ENCODE measurements at regions not wholly inside any gene's neighbourhood (a gene's known extent, or its start where the extent isn't known, plus 50 kb on each side); places are given as distances from the start of the nearest gene placed in this dataset.

- no peak for TF ChIP-seq TAF1 (IDR thresholded peaks at IDR 0.05; ENCODE audit: borderline replicate concordance, low read depth, low read length)
- TF ChIP-seq POLR2A (IDR thresholded peaks at IDR 0.05; ENCODE audit: low read depth, low read length), result no peak
- TF ChIP-seq POLR2AphosphoS5 (IDR thresholded peaks at IDR 0.05; ENCODE audit: low read depth, low read length), result no peak
- no peak for FAIRE-seq
- DNase-seq (ENCODE audit: insufficient read length), result no peak
These were observed 99.3 kb downstream of the SLC24A2 start for GRCh38 chr9:19689328-19690101.

GRCh38 chr9:19683715-19684114, 105.1 kb downstream of the SLC24A2 start:
- no peak for TF ChIP-seq TAF1 (IDR thresholded peaks at IDR 0.05; ENCODE audit: borderline replicate concordance, low read depth, low read length)
- TF ChIP-seq POLR2AphosphoS5 (IDR thresholded peaks at IDR 0.05; ENCODE audit: low read depth, low read length), result no peak
- TF ChIP-seq POLR2A (IDR thresholded peaks at IDR 0.05; ENCODE audit: low read depth, low read length), result no peak
- DNase-seq (ENCODE audit: insufficient read length), result no peak
- FAIRE-seq, result no peak

- FAIRE-seq, result no peak
- no peak for DNase-seq (ENCODE audit: insufficient read length)
- TF ChIP-seq TAF1 (IDR thresholded peaks at IDR 0.05; ENCODE audit: borderline replicate concordance, low read depth, low read length), result no peak
- TF ChIP-seq POLR2A (IDR thresholded peaks at IDR 0.05; ENCODE audit: low read depth, low read length), result no peak
- TF ChIP-seq POLR2AphosphoS5 (IDR thresholded peaks at IDR 0.05; ENCODE audit: low read depth, low read length), result no peak
These were observed 106.4 kb downstream of the SLC24A2 start for GRCh38 chr9:19682397-19682796.

GRCh38 chr9:19681846-19682245, 107.0 kb downstream of the SLC24A2 start:
- DNase-seq (ENCODE audit: insufficient read length) (no peak), FAIRE-seq (no peak)
- no peak for TF ChIP-seq TAF1 (IDR thresholded peaks at IDR 0.05; ENCODE audit: borderline replicate concordance, low read depth, low read length)
- no peak for TF ChIP-seq POLR2AphosphoS5 (IDR thresholded peaks at IDR 0.05; ENCODE audit: low read depth, low read length)
- no peak for TF ChIP-seq POLR2A (IDR thresholded peaks at IDR 0.05; ENCODE audit: low read depth, low read length)

GRCh38 chr9:19677924-19678323, 110.9 kb downstream of the SLC24A2 start:
- TF ChIP-seq TAF1 (IDR thresholded peaks at IDR 0.05; ENCODE audit: borderline replicate concordance, low read depth, low read length), result no peak
- TF ChIP-seq POLR2A (IDR thresholded peaks at IDR 0.05; ENCODE audit: low read depth, low read length), result no peak
- TF ChIP-seq POLR2AphosphoS5 (IDR thresholded peaks at IDR 0.05; ENCODE audit: low read depth, low read length), result no peak
- DNase-seq (ENCODE audit: insufficient read length), result no peak
- no peak for FAIRE-seq

GRCh38 chr9:19675492-19675891, 113.3 kb downstream of the SLC24A2 start:
- DNase-seq (ENCODE audit: insufficient read length) (no peak), FAIRE-seq (no peak)
- TF ChIP-seq POLR2AphosphoS5 (IDR thresholded peaks at IDR 0.05; ENCODE audit: low read depth, low read length) (no peak), POLR2A (IDR thresholded peaks at IDR 0.05; ENCODE audit: low read depth, low read length) (no peak), TAF1 (IDR thresholded peaks at IDR 0.05; ENCODE audit: borderline replicate concordance, low read depth, low read length) (no peak)

GRCh38 chr9:19666575-19666974, 122.3 kb downstream of the SLC24A2 start:
- FAIRE-seq, result no peak
- no peak for TF ChIP-seq POLR2AphosphoS5 (IDR thresholded peaks at IDR 0.05; ENCODE audit: low read depth, low read length)
- no peak for TF ChIP-seq TAF1 (IDR thresholded peaks at IDR 0.05; ENCODE audit: borderline replicate concordance, low read depth, low read length)
- TF ChIP-seq POLR2A (IDR thresholded peaks at IDR 0.05; ENCODE audit: low read depth, low read length), result no peak

GRCh38 chr9:19665146-19665863, 123.5 kb downstream of the SLC24A2 start:
- TF ChIP-seq TAF1 (IDR thresholded peaks at IDR 0.05; ENCODE audit: borderline replicate concordance, low read depth, low read length) (no peak), POLR2A (IDR thresholded peaks at IDR 0.05; ENCODE audit: low read depth, low read length) (no peak), POLR2AphosphoS5 (IDR thresholded peaks at IDR 0.05; ENCODE audit: low read depth, low read length) (no peak)
- FAIRE-seq (peak; percentile 71), DNase-seq (ENCODE audit: insufficient read length) (no peak)

More at GRCh38 chr9:19666575-19666974, 122.3 kb downstream of the SLC24A2 start:
- DNase-seq (ENCODE audit: insufficient read length), result no peak

GRCh38 chr9:19663570-19663969, 125.3 kb downstream of the SLC24A2 start:
- FAIRE-seq, result no peak
- no peak for DNase-seq (ENCODE audit: insufficient read length)

GRCh38 chr9:19662213-19662612, 126.6 kb downstream of the SLC24A2 start:
- TF ChIP-seq POLR2A (IDR thresholded peaks at IDR 0.05; ENCODE audit: low read depth, low read length), result no peak
- no peak for TF ChIP-seq TAF1 (IDR thresholded peaks at IDR 0.05; ENCODE audit: borderline replicate concordance, low read depth, low read length)
- TF ChIP-seq POLR2AphosphoS5 (IDR thresholded peaks at IDR 0.05; ENCODE audit: low read depth, low read length), result no peak
- FAIRE-seq (no peak), DNase-seq (ENCODE audit: insufficient read length) (no peak)

More at GRCh38 chr9:19663570-19663969, 125.3 kb downstream of the SLC24A2 start:
- TF ChIP-seq POLR2AphosphoS5 (IDR thresholded peaks at IDR 0.05; ENCODE audit: low read depth, low read length), result no peak
- TF ChIP-seq POLR2A (IDR thresholded peaks at IDR 0.05; ENCODE audit: low read depth, low read length), result no peak
- no peak for TF ChIP-seq TAF1 (IDR thresholded peaks at IDR 0.05; ENCODE audit: borderline replicate concordance, low read depth, low read length)

- DNase-seq (ENCODE audit: insufficient read length) (no peak), FAIRE-seq (no peak)
- TF ChIP-seq TAF1 (IDR thresholded peaks at IDR 0.05; ENCODE audit: borderline replicate concordance, low read depth, low read length) (no peak), POLR2A (IDR thresholded peaks at IDR 0.05; ENCODE audit: low read depth, low read length) (no peak), POLR2AphosphoS5 (IDR thresholded peaks at IDR 0.05; ENCODE audit: low read depth, low read length) (no peak)
These were observed 128.8 kb downstream of the SLC24A2 start for GRCh38 chr9:19660019-19660418.
